HEK293 (cell line): ENCODE measurements at regions not wholly inside any gene's neighbourhood (a gene's known extent, or its start where the extent isn't known, plus 50 kb on each side); places are given as distances from the start of the nearest gene placed in this dataset.

Experiments used
- CTCF ChIP-seq: fragments of 450-650 bp; formaldehyde crosslinking; IDR thresholded peaks from 2 replicates; pipeline ENCODE4 v1.5.1; 2016; ENCODE audit warnings: missing biosample characterization, missing genetic modification characterization
- FEZF1 ChIP-seq: fragments of 450-650 bp; formaldehyde crosslinking; IDR thresholded peaks from 2 replicates; pipeline ENCODE4 v1.5.1; 2016; ENCODE audit warnings: missing biosample characterization, missing genetic modification characterization
- ZNF324 ChIP-seq: fragments of 450-650 bp; formaldehyde crosslinking; IDR thresholded peaks from 2 replicates; pipeline ENCODE4 v1.5.1; 2016; ENCODE audit warnings: missing biosample characterization, missing genetic modification characterization

DNA sequence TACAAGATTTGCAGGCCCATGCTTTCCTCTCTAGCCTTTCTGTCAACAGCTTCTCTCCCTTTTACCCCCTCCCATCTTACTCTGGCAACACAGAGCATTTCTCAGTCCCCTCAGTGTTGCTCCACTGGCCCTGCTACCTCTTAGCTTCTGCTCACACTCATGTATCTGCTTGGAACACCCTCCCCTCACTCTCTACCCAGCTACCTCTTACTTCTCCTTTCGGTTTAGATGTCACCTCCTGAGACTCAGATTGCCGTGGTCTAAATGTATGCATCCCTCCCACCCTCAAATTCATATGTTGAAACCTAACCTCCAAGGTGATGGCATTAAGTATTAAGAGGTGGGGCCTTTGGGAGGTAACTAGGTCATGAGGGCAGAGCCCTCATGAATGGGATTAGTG is 80.1 kb downstream of the FOXD2 start:
- TF ChIP-seq ZNF324 = no peak
- no peak for TF ChIP-seq CTCF (tag by site-specific recombination)
- TF ChIP-seq FEZF1 (tag by site-specific recombination) = no peak
